Psoas muscle (tissue), 7 donors: ENCODE measurements at regions not wholly inside any gene's neighbourhood (a gene's known extent, or its start where the extent isn't known, plus 50 kb on each side); places are given as distances from the start of the nearest gene placed in this dataset.

Experiments
- ATAC-seq, 4 donors: fragments of 200-7000 bp; cut with Tn5 transposase; one replicate each; pipeline ENCODE4 v1.9.1; 2020; ENCODE audit warnings: moderate library complexity in 3 of 4, mild to moderate bottlenecking in 2 of 4
- DNase-seq, 2 donors: peaks; one replicate each; pipeline ENCODE4 v3.0.0-alpha.2; 2020
- H3K27ac ChIP-seq: fragments of 200-600 bp; one replicate; pipeline ENCODE4 v1.8.0; 2022
- H3K27me3 ChIP-seq, 3 donors: fragments of 200-600 bp in 1 of 3; one replicate each; pipeline versions ENCODE4 v1.6.1 to v1.8.0; 2013 to 2022; ENCODE audit warnings: low read length in 2 of 3, mild to moderate bottlenecking in 2 of 3, moderate library complexity in 1 of 3; ENCODE audit not compliant: insufficient read depth in 3 of 3
- H3K36me3 ChIP-seq, 2 donors: fragments of 200-600 bp in 1 of 2; one replicate each; pipeline versions ENCODE4 v1.6.1 to v1.8.0; 2013 to 2022; ENCODE audit warnings: low read depth in 1 of 2, mild to moderate bottlenecking in 1 of 2, moderate library complexity in 1 of 2; ENCODE audit not compliant: insufficient read depth in 1 of 2
- H3K4me1 ChIP-seq: fragments of 200-600 bp; one replicate; pipeline ENCODE4 v1.8.0; 2022
- H3K4me3 ChIP-seq: fragments of 200-600 bp; one replicate; pipeline ENCODE4 v1.8.0; 2022; ENCODE audit warnings: mild to moderate bottlenecking
- H3K9me3 ChIP-seq: fragments of 200-600 bp; one replicate; pipeline ENCODE4 v1.8.0; 2022
- CTCF ChIP-seq: fragments of 200-600 bp; IDR thresholded peaks from one replicate; pipeline ENCODE4 v1.8.0; 2022; ENCODE audit warnings: antibody characterized with exemption
- WGBS, 3 donors: extraction: QIAGEN DNeasy Blood & Tissue Kit; methylation state at CpG; one replicate each; pipeline versions ENCODE4 v1.1.6 to v1.1.7; 2013; 5-methylcytosine and 5-hydroxymethylcytosine counted together
- intact Hi-C, 2 donors: fragments of 100-400 bp; cut with DNase I; formaldehyde crosslinking; loops; one replicate each; pipeline versions ENCODE4 v1.11.0 to v1.14.2; 2022
- donor health status: healthy with polysubstance abuse.
- donor health status: DM: no; HTN: no; CAD: no; lungs with moderate emphysema.
- donor health status: Bipolar disorder and iron deficiency.
- donor health status: healthy.
- donor health status: DM: yes; HTN: yes; CAD: no.
- donor health status: DM: no; HTN: no; CAD: no.
- donor health status: DM: yes; HTN: yes; CAD: no.

DNA sequence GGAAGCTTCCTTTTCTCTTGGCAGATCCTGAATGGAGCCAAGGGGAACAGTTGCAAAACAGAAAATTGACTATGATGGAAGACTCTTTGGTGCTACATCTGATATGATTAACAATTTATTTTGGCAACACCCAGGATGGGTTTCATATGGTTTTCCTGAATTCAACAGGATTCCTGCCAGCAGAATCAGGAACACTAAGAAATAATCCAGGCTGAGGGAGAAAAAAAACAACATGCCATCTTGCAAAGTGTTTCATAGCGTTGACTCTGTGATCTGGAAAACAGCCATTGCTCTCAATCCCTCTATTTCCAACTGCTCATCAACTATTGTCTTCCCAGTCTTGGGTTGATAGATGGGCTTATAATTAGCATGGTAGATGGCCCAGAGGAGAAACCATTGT, 303.8 kb upstream of the KLF3 start:
- Histone ChIP-seq H3K36me3 (no peaks in the 10 kb centered on the region), H3K27me3 (no peaks in the 10 kb centered on the region), H3K27ac (no peak overlapping the region), H3K9me3 (no peaks in the 10 kb centered on the region), H3K4me3 (no peak overlapping the region), H3K4me1 (no peaks in the 10 kb centered on the region)
- WGBS, 3 donors, result 64 to 80% (median 72%) methylated on average over 1 of the region's 1 CpG
- intact Hi-C loops, result no loop called here
- no peak for TF ChIP-seq CTCF
- DNase-seq, result no peak
- ATAC-seq, result no peak

DNA sequence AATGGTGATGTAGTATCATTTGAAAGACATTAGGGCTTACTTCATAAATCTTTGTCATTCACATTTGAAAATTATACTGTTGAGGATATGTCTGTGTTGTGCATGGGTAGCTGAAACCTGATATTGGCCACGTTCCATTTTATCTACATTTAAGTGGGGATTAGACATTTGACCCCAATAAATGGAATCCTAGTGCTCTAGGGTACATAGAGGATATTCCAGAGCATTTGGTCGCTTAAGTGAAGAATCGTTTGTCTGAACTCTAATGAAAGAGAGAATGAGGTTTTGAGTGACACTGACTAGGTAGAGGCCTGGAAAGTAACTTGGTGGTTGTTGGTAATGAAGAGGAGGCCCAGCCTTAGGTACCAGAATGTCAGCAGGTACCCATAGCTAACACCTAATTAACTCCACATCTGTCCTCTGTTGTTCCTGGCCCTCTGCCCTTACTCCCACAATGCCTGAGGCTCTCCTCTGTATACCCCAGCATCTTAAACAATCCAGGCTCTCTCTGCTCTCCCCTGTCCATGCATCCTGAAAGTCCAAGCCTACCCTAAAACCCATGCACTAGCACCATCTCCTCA, 299.5 kb upstream of the KLF3 start:
- Histone ChIP-seq H3K27ac (no peak overlapping the region), H3K36me3 (no peaks in the 10 kb centered on the region), H3K9me3 (no peaks in the 10 kb centered on the region), H3K4me1 (no peaks in the 10 kb centered on the region), H3K4me3 (no peak overlapping the region), H3K27me3 (no peaks in the 10 kb centered on the region)
- no peak for TF ChIP-seq CTCF
- ATAC-seq (no peak), DNase-seq (no peak)
- intact Hi-C loops, result no loop called here
- 60 to 70% (median 70%) methylated on average over 3 of the region's 3 CpGs for WGBS, 3 donors

DNA sequence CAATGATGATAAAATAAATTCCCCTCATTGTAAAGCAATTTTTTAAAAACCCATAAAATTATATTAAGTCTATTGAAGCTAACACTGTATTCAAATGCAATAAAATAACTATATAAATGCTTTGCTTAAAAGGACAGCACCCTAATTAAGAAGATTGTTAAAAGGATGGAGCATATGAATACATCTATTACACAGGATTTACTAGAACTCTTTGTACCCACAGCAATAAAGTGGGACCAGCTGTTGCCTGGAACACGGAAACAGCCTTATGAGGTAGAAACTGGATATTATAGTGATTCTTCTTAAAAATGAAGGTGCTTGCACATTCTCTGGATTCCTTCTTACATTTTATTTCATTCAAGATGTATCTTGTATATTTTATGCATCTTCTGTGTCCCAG, 298.7 kb upstream of the KLF3 start:
- ATAC-seq, result no peak
- Histone ChIP-seq H3K27ac (no peak overlapping the region), H3K4me1 (no peaks in the 10 kb centered on the region), H3K4me3 (no peak overlapping the region), H3K36me3 (no peaks in the 10 kb centered on the region), H3K27me3 (no peaks in the 10 kb centered on the region), H3K9me3 (no peaks in the 10 kb centered on the region)
- 56 to 82% (median 70%) methylated on average over 1 of the region's 1 CpG for WGBS, 3 donors
- no peak for DNase-seq
- TF ChIP-seq CTCF, result no peak
- intact Hi-C loops, result no loop called here

- Histone ChIP-seq H3K27me3 (no peaks in the 10 kb centered on the region), H3K27ac (no peak overlapping the region), H3K4me3 (no peak overlapping the region), H3K9me3 (no peaks in the 10 kb centered on the region), H3K4me1 (no peaks in the 10 kb centered on the region), H3K36me3 (no peaks in the 10 kb centered on the region)
- intact Hi-C loops, result no loop called here
- no peak for TF ChIP-seq CTCF
- DNase-seq, result no peak
- ATAC-seq, result no peak
- WGBS, 3 donors, result 26 to 51% (median 32%) methylated on average over 8 of the region's 8 CpGs
Observed at GRCh38 chr4:38365748-38366310, 298.2 kb upstream of the KLF3 start.

GRCh38 chr4:38366456-38366855, 297.5 kb upstream of the KLF3 start:
- H3K4me3 ChIP-seq, result no peak overlapping the region
- no peaks in the 10 kb centered on the region for H3K9me3 ChIP-seq
- TF ChIP-seq CTCF, result no peak
- H3K36me3 ChIP-seq, result no peaks in the 10 kb centered on the region
- intact Hi-C loops, result no loop called here
- H3K27me3 ChIP-seq, result no peaks in the 10 kb centered on the region
- ATAC-seq (peak in 1 of 4 donors; percentile 49), DNase-seq (peak in 1 of 2 donors; percentile 10)
- H3K27ac ChIP-seq, result no peak overlapping the region
- no peaks in the 10 kb centered on the region for H3K4me1 ChIP-seq
